Lower leg skin (tissue), 4 donors: ENCODE measurements at regions not wholly inside any gene's neighbourhood (a gene's known extent, or its start where the extent isn't known, plus 50 kb on each side); places are given as distances from the start of the nearest gene placed in this dataset.

Source experiments
- DNase-seq, 2 donors: peaks; one replicate each; pipeline ENCODE4 v3.0.0-alpha.2; 2019; ENCODE audit warnings: low spot score in 2 of 2
- H3K4me3 ChIP-seq: fragments of 200-600 bp; sonication (generic); 2 replicates; pipeline ENCODE4 v1.5.1; 2017; ENCODE audit warnings: mild to moderate bottlenecking, low read depth; ENCODE audit not compliant: poor library complexity, severe bottlenecking
- POLR2A ChIP-seq, 2 donors: fragments of 450-650 bp; IDR thresholded peaks; one replicate each; pipeline ENCODE4 v1.6.1; 2016 to 2017; ENCODE audit warnings: antibody characterized with exemption in 2 of 2, mild to moderate bottlenecking in 1 of 2, moderate library complexity in 1 of 2
- WGBS, 2 donors: methylation state at CpG; one replicate each; pipeline ENCODE4 v1.1.5; 2018; 5-methylcytosine and 5-hydroxymethylcytosine counted together
- intact Hi-C: fragments of 100-400 bp; cut with DNase I; formaldehyde crosslinking; loops from one replicate; pipeline ENCODE4 v1.15.0; 2023; ENCODE audit warnings: low total_unique reads
- TF ChIP-seq, protein P1 (sequence below), 3 donors: fragments of 450-650 bp; IDR thresholded peaks; one replicate each; pipeline ENCODE4 v1.5.1; 2016; ENCODE audit warnings: antibody characterized with exemption in 3 of 3, mild to moderate bottlenecking in 3 of 3, moderate library complexity in 2 of 3

DNA sequence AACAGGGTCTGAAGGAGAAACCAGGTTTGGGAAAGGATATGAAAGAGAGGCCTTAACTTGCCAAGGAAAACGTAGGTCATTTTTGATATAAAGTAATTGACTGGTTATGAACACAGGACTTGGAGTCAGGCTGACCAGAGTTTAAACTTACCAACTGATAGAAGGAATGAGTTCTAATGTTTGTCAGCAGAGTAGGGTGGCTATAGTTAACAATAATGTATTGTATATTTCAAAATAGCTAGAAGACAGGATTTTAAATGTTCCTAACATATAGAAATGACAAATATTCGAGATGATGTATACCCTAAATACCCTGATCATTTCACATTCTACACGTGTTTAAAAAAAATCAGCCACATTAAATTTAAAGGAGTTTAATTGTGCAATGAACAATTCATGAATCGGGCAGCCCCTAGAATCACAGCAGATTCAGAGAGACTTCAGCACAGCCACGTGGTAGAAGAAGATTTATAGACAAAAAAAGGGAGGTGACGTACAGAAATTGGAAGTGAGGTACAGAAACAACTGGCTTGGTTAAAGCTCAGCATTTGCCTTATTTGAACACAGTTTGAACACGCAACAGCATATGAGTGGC is 52.5 kb upstream of the PLEKHG7 start:
- no peak for DNase-seq
- TF ChIP-seq POLR2A (IDR thresholded peaks at IDR 0.05) = no peak
- TF ChIP-seq, protein P1, sequence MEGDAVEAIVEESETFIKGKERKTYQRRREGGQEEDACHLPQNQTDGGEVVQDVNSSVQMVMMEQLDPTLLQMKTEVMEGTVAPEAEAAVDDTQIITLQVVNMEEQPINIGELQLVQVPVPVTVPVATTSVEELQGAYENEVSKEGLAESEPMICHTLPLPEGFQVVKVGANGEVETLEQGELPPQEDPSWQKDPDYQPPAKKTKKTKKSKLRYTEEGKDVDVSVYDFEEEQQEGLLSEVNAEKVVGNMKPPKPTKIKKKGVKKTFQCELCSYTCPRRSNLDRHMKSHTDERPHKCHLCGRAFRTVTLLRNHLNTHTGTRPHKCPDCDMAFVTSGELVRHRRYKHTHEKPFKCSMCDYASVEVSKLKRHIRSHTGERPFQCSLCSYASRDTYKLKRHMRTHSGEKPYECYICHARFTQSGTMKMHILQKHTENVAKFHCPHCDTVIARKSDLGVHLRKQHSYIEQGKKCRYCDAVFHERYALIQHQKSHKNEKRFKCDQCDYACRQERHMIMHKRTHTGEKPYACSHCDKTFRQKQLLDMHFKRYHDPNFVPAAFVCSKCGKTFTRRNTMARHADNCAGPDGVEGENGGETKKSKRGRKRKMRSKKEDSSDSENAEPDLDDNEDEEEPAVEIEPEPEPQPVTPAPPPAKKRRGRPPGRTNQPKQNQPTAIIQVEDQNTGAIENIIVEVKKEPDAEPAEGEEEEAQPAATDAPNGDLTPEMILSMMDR (IDR thresholded peaks at IDR 0.05) = no peak
- WGBS, 2 donors = 65 to 66% methylated on average over 7 of the region's 7 CpGs
- intact Hi-C loops = no loop called here
- H3K4me3 ChIP-seq = no peak overlapping the region

DNA sequence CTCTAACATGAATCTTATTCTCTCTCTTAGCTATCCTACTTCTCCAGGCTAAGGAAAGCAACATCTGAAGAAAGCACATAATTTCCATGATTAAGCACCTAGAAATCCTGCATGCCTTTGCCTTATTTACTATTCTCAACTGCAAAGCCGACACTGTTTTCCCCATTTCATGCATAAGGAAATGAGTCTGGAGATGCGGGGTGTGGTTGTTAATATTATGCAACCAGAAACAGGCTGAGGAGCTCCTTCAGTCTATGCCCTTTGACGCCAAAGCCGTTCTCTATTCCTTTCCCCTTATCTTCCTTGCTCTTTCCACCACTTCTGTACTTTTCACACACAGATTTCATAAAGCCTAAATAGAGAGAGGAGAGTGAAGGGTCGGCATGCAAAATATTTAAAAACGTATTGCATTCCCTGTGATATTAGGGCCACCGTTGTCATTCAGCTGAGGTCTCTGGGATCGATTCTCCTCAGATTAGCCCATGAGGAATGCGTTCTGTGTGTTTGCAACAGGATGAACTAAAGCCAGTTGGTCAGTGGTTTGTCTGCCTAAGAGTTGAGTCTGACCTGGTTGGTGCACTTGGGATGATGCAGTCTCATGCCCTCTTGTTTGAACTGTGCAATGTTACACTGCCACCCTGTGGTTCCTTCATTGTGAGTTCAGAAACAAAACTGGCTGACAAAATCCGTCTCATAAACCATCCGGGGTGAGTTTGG is 53.1 kb upstream of the PLEKHG7 start:
- H3K4me3 ChIP-seq = no peak overlapping the region
- intact Hi-C loops = loop anchor here (10.0 kb wide), 1 partner anchor 1275 kb away; no protein-coding TSS in a partner anchor
- no peak for TF ChIP-seq POLR2A (IDR thresholded peaks at IDR 0.05)
- TF ChIP-seq, protein P1 (IDR thresholded peaks at IDR 0.05) = peak in 1 of 3 donors; percentile 48
- DNase-seq = peak in 1 of 2 donors; percentile 59
- 31 to 33% methylated on average over 11 of the region's 11 CpGs for WGBS, 2 donors

DNA sequence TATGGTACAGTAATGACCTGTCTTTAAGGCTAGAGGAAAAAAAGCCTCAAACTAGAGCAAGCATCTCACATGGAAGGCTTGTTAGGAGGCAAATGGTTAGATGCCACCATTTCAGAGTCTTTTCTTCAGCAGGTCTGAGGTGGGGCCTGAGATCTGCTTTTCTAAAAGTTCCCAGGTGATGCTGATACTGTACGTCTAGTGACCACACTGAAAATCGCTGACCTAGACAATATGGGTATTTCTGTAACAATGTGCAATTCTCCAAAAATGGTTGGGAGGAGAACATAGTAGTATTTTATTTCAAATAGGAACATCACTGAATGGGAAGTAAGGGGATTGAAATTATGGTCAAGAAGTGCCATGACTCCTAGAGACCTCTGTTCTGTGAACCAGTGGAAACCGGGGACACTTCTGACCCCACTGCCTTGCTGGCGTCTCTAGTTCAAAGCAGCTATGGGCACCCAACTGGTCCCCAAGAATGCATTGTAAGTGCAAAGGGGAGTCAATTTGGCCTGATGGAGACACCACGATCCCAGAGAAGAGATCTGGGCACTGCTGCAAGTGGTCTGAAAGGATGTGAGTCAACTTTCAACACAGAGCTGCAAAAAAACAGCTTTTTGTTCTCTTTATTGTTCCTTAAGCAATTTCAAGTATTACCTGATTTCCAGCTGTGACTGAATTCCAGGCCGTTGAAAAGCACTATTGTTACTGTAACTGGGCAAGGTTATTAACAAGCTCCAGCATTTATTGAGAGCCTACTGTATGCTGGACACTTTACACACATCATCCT is 54.4 kb upstream of the PLEKHG7 start:
- no peak for TF ChIP-seq POLR2A (IDR thresholded peaks at IDR 0.05)
- no peak for DNase-seq
- no peak overlapping the region for H3K4me3 ChIP-seq
- WGBS, 2 donors = 81% methylated on average over 6 of the region's 6 CpGs
- intact Hi-C loops = loop anchor here (10.0 kb wide), 1 partner anchor 1274 kb away; no protein-coding TSS in a partner anchor

DNA sequence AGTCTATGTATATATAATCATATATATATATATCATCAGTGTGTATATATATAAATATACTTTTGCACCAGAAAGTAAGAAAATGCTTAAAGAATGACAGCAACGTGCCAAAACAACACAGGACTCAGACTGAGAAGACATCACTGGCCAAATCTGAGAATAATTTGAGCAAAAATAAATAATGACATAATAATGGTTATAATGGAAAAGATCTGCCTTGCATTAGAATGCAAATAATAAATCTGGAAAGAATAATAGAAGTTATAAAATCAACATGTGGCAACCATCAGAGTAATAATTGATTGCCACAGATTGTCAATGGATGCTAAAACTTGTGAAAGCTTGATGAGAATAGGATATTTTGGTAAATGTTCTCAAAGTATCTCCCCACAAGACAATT is 61.5 kb upstream of the PLEKHG7 start:
- no peak for DNase-seq
- no peak for TF ChIP-seq POLR2A (IDR thresholded peaks at IDR 0.05)
- TF ChIP-seq, protein P1 (IDR thresholded peaks at IDR 0.05) = no peak
- intact Hi-C loops = loop anchor here (10.0 kb wide), 1 partner anchor 1266 kb away; no protein-coding TSS in a partner anchor
- WGBS, 2 donors = 0% methylated on average over 1 of the region's 1 CpG
- H3K4me3 ChIP-seq = no peak overlapping the region

DNA sequence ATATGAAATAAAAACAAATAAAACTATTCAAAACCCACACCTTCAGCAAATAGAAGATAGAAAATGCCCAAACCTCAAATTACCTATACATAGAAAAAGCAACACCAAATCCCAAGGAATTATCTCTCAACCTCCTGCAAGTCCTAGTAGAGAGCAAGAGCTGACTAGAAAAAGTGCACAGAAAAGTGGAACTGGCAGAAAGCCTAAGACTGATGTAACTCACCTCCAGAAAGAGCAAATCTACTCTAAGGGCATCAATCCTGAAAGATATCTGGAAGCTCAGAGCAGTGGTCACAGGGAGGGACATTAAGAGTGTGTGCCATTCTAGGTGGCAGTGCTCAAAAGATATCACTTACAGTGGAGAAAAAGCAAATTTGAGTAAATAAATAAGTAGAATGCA is 62.1 kb upstream of the PLEKHG7 start:
- TF ChIP-seq POLR2A (IDR thresholded peaks at IDR 0.05) = no peak
- TF ChIP-seq, protein P1 (IDR thresholded peaks at IDR 0.05) = no peak
- no peak overlapping the region for H3K4me3 ChIP-seq
- DNase-seq = no peak
- intact Hi-C loops = loop anchor here (10.0 kb wide), 1 partner anchor 1266 kb away; no protein-coding TSS in a partner anchor

DNA sequence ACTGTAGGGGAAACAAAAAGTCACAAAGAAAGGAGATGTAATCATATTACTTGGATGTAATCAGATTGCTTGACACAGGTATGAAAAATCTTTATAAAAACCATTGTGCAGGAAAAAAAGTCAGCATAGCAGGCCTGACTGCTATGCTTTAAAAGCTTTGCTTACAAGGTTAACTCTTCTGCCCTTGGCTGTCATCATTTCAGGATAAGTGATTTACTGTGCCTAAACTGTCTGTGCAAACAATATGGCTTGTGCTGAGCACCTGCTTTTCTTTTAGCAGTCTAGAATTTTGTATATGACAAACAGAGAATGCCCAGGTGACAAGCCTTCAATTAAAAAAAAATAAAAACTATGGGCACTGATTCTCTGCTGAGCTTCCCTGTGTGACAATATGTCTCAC is 63.8 kb upstream of the PLEKHG7 start:
- no peak for TF ChIP-seq POLR2A (IDR thresholded peaks at IDR 0.05)
- TF ChIP-seq, protein P1 (IDR thresholded peaks at IDR 0.05) = no peak
- intact Hi-C loops = no loop called here
- DNase-seq = no peak
- no peak overlapping the region for H3K4me3 ChIP-seq
